MM.1S (cell line): ENCODE measurements at regions not wholly inside any gene's neighbourhood (a gene's known extent, or its start where the extent isn't known, plus 50 kb on each side); places are given as distances from the start of the nearest gene placed in this dataset.

Source experiments
- DNase-seq: peaks from one replicate; pipeline ENCODE4 v3.0.0-alpha.2; 2015
- H2AFZ ChIP-seq: fragments of 300-600 bp; sonication (generic); 2 replicates; pipeline ENCODE4 v1.6.0; 2016; ENCODE audit warnings: antibody characterized with exemption, low read length
- H3F3A ChIP-seq: fragments of 300-600 bp; sonication (generic); 2 replicates; pipeline ENCODE4 v1.6.1; 2016; ENCODE audit warnings: mild to moderate bottlenecking, antibody characterized with exemption, low read length, moderate library complexity, mixed read lengths; ENCODE audit not compliant: insufficient read depth
- H3K27ac ChIP-seq: fragments of 300-600 bp; sonication (generic); 2 replicates; pipeline ENCODE4 v1.5.1; 2016; ENCODE audit warnings: mild to moderate bottlenecking, low read length
- H3K27me3 ChIP-seq: fragments of 300-600 bp; sonication (generic); replicated peaks from 2 replicates; pipeline ENCODE4 v1.6.0; 2016; ENCODE audit warnings: low read length; ENCODE audit not compliant: insufficient read depth
- H3K36me3 ChIP-seq: fragments of 300-600 bp; sonication (generic); replicated peaks from 2 replicates; pipeline ENCODE4 v1.6.1; 2016; ENCODE audit warnings: mild to moderate bottlenecking, low read length, mixed read lengths; ENCODE audit not compliant: insufficient read depth
- H3K4me1 ChIP-seq: fragments of 300-600 bp; sonication (generic); 2 replicates; pipeline ENCODE4 v1.6.1; 2016; ENCODE audit warnings: low read length, mixed read lengths
- H3K4me2 ChIP-seq: fragments of 300-600 bp; sonication (generic); 2 replicates; pipeline ENCODE4 v1.6.0; 2016; ENCODE audit warnings: low read depth, low read length
- H3K4me3 ChIP-seq: fragments of 300-600 bp; sonication (generic); 2 replicates; pipeline ENCODE4 v1.5.1; 2016; ENCODE audit warnings: low read length, mixed read lengths
- H3K79me2 ChIP-seq: fragments of 300-600 bp; sonication (generic); 2 replicates; pipeline ENCODE4 v1.6.1; 2016; ENCODE audit warnings: mixed run types, low read length, mixed read lengths
- H3K9ac ChIP-seq: fragments of 300-600 bp; sonication (generic); 2 replicates; pipeline ENCODE4 v1.6.1; 2016; ENCODE audit warnings: low read length, mixed read lengths
- H3K9me2 ChIP-seq: fragments of 300-600 bp; sonication (generic); replicated peaks from 2 replicates; pipeline ENCODE4 v1.6.1; 2016; ENCODE audit warnings: mild to moderate bottlenecking, low read length, mixed read lengths; ENCODE audit not compliant: insufficient read depth
- H3K9me3 ChIP-seq: fragments of 300-600 bp; sonication (generic); replicated peaks from 2 replicates; pipeline ENCODE4 v1.6.1; 2016; ENCODE audit warnings: mild to moderate bottlenecking, low read length, mixed read lengths; ENCODE audit not compliant: insufficient read depth
- H4K20me1 ChIP-seq: fragments of 300-600 bp; sonication (generic); 2 replicates; pipeline ENCODE4 v1.6.1; 2016; ENCODE audit warnings: mild to moderate bottlenecking, low read length, moderate library complexity, mixed read lengths; ENCODE audit not compliant: insufficient read depth
- CTCF ChIP-seq: fragments of 300-600 bp; sonication (generic); IDR thresholded peaks from 2 replicates; pipeline ENCODE4 v1.5.1; 2016; ENCODE audit warnings: antibody characterized with exemption, low read length, mixed read lengths
- EZH2 ChIP-seq: fragments of 300-600 bp; sonication (generic); optimal IDR thresholded peaks from 2 replicates; pipeline ENCODE3; 2017; ENCODE audit warnings: low read depth, mild to moderate bottlenecking, antibody characterized with exemption, low read length, mixed read lengths
- EZH2phosphoT487 ChIP-seq: fragments of 300-600 bp; sonication (generic); IDR thresholded peaks from 2 replicates; pipeline ENCODE4 v1.6.1; 2018; ENCODE audit warnings: antibody characterized with exemption, low read length

DNA sequence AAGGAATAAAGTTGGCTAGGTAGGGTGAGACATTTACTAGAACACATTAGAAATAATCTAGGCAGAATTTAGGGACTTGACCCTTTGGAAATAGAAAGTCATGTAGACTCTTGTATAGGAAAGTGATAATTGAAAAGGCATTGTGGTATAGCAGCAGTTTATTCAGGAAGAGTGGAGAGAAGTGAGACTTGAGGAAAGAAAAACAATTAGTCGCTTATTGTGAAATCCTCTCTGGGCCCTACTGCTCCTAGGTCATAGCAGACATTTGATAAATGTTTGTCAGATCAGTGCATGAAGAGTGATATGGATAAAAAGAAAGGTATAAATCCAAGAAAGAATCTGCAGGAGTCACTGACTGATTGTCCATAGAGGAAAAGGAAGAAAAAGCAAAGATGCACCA, 337.6 kb downstream of the HNRNPD start:
- Histone ChIP-seq H3K9me2 (no peaks in the 10 kb centered on the region), H4K20me1 (no peaks in the 10 kb centered on the region), H3K27me3 (no peaks in the 10 kb centered on the region), H3K9ac (no peak overlapping the region), H2AFZ (no peak overlapping the region), H3K36me3 (no peaks in the 10 kb centered on the region), H3K27ac (no peak overlapping the region), H3K79me2 (no peaks in the 10 kb centered on the region), H3F3A (no peaks in the 10 kb centered on the region), H3K4me2 (no peak overlapping the region), H3K9me3 (no peaks in the 10 kb centered on the region), H3K4me1 (no peaks in the 10 kb centered on the region), H3K4me3 (no peak overlapping the region)
- DNase-seq, result no peak
- TF ChIP-seq EZH2 (no peak), CTCF (no peak), EZH2phosphoT487 (no peak)

DNA sequence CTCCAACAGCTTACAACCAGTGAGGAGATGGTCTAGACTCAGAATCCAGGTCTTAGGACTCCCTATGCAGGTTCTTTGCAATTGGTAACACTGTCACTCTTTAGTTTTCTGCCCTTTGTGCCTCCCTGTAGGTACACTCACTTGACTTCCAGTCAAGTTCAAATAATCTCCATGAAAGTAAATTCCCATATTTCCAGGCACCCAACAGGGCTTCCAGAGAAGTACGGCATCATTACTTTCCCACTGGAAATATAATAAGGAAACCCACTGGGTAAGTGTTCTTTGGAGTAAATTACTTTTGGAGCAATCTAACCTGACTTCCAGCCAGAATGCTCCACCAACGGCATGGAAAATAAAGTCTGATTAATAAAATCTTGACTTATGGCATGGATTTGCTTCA, 338.9 kb downstream of the HNRNPD start:
- Histone ChIP-seq H3F3A (no peaks in the 10 kb centered on the region), H3K9me2 (no peaks in the 10 kb centered on the region), H3K9ac (no peak overlapping the region), H3K9me3 (no peaks in the 10 kb centered on the region), H3K79me2 (no peaks in the 10 kb centered on the region), H3K4me3 (no peak overlapping the region), H3K4me1 (no peaks in the 10 kb centered on the region), H3K27ac (no peak overlapping the region), H3K4me2 (no peak overlapping the region), H2AFZ (no peak overlapping the region), H3K36me3 (no peaks in the 10 kb centered on the region), H3K27me3 (no peaks in the 10 kb centered on the region), H4K20me1 (no peaks in the 10 kb centered on the region)
- DNase-seq, result no peak
- TF ChIP-seq EZH2 (no peak), EZH2phosphoT487 (no peak), CTCF (no peak)

- Histone ChIP-seq H3K27ac (no peak overlapping the region), H3K9me2 (no peaks in the 10 kb centered on the region), H3K9ac (no peak overlapping the region), H3K9me3 (no peaks in the 10 kb centered on the region), H3K4me3 (no peak overlapping the region), H2AFZ (no peak overlapping the region), H4K20me1 (no peaks in the 10 kb centered on the region), H3K79me2 (no peaks in the 10 kb centered on the region), H3K4me1 (no peaks in the 10 kb centered on the region), H3K36me3 (no peaks in the 10 kb centered on the region), H3K4me2 (no peak overlapping the region), H3K27me3 (no peaks in the 10 kb centered on the region), H3F3A (no peaks in the 10 kb centered on the region)
- no peak for DNase-seq
- TF ChIP-seq EZH2, result no peak
- no peak for TF ChIP-seq CTCF
- TF ChIP-seq EZH2phosphoT487, result no peak
Measured at GRCh38 chr4:82033862-82034261, 339.9 kb downstream of the HNRNPD start.

DNA sequence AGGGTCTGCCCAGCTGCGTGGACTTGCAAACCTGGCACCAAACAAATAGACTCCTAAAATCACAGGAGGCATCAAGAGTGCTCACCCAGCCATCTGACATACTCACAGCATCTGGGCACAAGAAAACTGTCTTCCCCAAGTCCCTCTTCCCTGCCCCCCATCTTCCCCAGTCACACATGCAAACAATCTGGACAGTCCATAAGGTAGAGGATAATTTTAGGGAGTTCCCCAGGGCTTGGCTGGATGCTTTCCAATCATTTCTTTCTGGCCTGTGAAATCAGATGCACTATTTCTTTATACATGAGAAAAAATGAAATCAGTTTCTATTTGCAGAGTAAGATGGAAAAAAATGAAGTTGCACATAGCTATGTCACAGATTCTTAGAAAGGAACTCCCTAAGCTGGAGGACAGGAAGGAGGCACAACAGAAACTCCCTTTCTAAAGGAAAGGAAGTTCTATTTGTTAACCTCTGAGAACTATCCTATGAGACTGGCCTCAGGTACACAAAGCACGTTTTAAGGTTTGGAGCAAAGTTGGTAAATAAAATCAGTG, 342.3 kb downstream of the HNRNPD start:
- no peak for DNase-seq
- H3K4me3 ChIP-seq, result no peak overlapping the region
- H3K27me3 ChIP-seq, result no peaks in the 10 kb centered on the region
- no peaks in the 10 kb centered on the region for H3K36me3 ChIP-seq
- TF ChIP-seq EZH2 (no peak), CTCF (no peak), EZH2phosphoT487 (no peak)
- H3K9ac ChIP-seq, result no peak overlapping the region
- H3K4me2 ChIP-seq, result no peak overlapping the region
- H3K9me3 ChIP-seq, result no peaks in the 10 kb centered on the region
- H3K79me2 ChIP-seq, result no peaks in the 10 kb centered on the region
- no peak overlapping the region for H2AFZ ChIP-seq
- no peaks in the 10 kb centered on the region for H3F3A ChIP-seq
- no peaks in the 10 kb centered on the region for H3K9me2 ChIP-seq
- no peaks in the 10 kb centered on the region for H4K20me1 ChIP-seq
- no peaks in the 10 kb centered on the region for H3K4me1 ChIP-seq
- no peak overlapping the region for H3K27ac ChIP-seq
